ENCODE measurements at regions not wholly inside any gene's neighbourhood (a gene's known extent, or its start where the extent isn't known, plus 50 kb on each side); places are given as distances from the start of the nearest gene placed in this dataset.

DNA sequence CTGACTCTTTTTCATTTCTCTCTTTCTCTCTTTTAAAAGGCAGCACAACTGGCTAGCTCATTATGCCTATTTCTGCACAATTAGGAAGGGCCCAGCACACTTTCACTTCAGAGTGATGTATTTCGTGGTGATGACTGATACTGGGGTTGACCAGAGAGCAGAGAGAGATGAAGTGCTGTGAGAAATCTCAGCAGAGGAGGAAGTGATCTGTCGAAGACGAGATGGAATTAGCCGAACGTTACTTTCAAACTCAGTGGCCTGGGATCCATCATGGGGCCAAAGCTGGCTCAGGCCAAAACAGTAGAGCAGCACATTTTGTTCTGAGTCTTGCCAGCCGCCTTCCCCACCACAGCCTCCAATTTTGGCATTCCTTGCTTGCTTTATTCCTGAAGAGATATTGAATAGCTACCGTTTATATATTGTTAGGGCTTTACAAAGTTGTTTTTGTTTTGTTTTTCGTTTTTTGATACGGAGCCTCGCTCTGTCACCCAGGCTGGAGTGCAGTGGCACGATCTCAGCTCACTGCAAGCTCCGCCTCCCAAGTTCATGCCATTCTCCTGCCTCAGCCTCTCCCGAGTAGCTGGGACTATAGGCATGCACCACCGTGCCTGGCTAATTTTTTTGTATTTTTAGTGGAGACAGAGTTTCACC lies 213.2 kb upstream of the ECI2 start:
- Mint-ChIP-seq H3K4me1 (ENCODE audit: unreplicated experiment) (peaks cover 55% of the 10 kb centered on the region), H3K27me3 (ENCODE audit: unreplicated experiment) (no peaks in the 10 kb centered on the region), H3K36me3 (ENCODE audit: unreplicated experiment) (no peaks in the 10 kb centered on the region), H3K9me3 (ENCODE audit: unreplicated experiment) (no peaks in the 10 kb centered on the region), H3K4me3 (ENCODE audit: unreplicated experiment) (no peak overlapping the region), H3K27ac (ENCODE audit: unreplicated experiment) (no peak overlapping the region)
- DNase-seq (ENCODE audit: extremely low spot score, unreplicated experiment) = peak; percentile 46
- TF ChIP-seq CTCF (IDR thresholded peaks at IDR 0.05) = no peak

GRCh38 chr6:4347877-4348276 lies 212.5 kb upstream of the ECI2 start:
- no peak for TF ChIP-seq CTCF (IDR thresholded peaks at IDR 0.05)
- no peak overlapping the region for H3K4me3 Mint-ChIP-seq (ENCODE audit: unreplicated experiment)

GRCh38 chr6:4346659-4347333 lies 211.4 kb upstream of the ECI2 start:
- no peak overlapping the region for H3K4me3 Mint-ChIP-seq (ENCODE audit: unreplicated experiment)
- H3K27ac Mint-ChIP-seq (ENCODE audit: unreplicated experiment) = no peak overlapping the region
- peak; percentile 53 for DNase-seq (ENCODE audit: extremely low spot score, unreplicated experiment)
- peaks cover 4% of the 10 kb centered on the region for H3K9me3 Mint-ChIP-seq (ENCODE audit: unreplicated experiment)
- TF ChIP-seq CTCF (IDR thresholded peaks at IDR 0.05) = no peak
- H3K27me3 Mint-ChIP-seq (ENCODE audit: unreplicated experiment) = no peaks in the 10 kb centered on the region
- peaks cover 2% of the 10 kb centered on the region for H3K36me3 Mint-ChIP-seq (ENCODE audit: unreplicated experiment)
- H3K4me1 Mint-ChIP-seq (ENCODE audit: unreplicated experiment) = peaks cover 52% of the 10 kb centered on the region

More at GRCh38 chr6:4347877-4348276, 212.5 kb upstream of the ECI2 start:
- Mint-ChIP-seq H3K27ac (ENCODE audit: unreplicated experiment) (no peak overlapping the region), H3K36me3 (ENCODE audit: unreplicated experiment) (no peaks in the 10 kb centered on the region), H3K9me3 (ENCODE audit: unreplicated experiment) (peaks cover under 1% of the 10 kb centered on the region), H3K4me1 (ENCODE audit: unreplicated experiment) (peaks cover 57% of the 10 kb centered on the region), H3K27me3 (ENCODE audit: unreplicated experiment) (no peaks in the 10 kb centered on the region)
- peak; percentile 59 for DNase-seq (ENCODE audit: extremely low spot score, unreplicated experiment)

GRCh38 chr6:4345543-4345942 lies 210.2 kb upstream of the ECI2 start:
- H3K36me3 Mint-ChIP-seq (ENCODE audit: unreplicated experiment) = peaks cover 2% of the 10 kb centered on the region
- no peak overlapping the region for H3K4me3 Mint-ChIP-seq (ENCODE audit: unreplicated experiment)
- DNase-seq (ENCODE audit: extremely low spot score, unreplicated experiment) = peak; percentile 44
- TF ChIP-seq CTCF (IDR thresholded peaks at IDR 0.05) = no peak
- H3K4me1 Mint-ChIP-seq (ENCODE audit: unreplicated experiment) = peaks cover 49% of the 10 kb centered on the region
- peak overlapping the region; percentile 63 for H3K27ac Mint-ChIP-seq (ENCODE audit: unreplicated experiment)
- H3K27me3 Mint-ChIP-seq (ENCODE audit: unreplicated experiment) = no peaks in the 10 kb centered on the region
- H3K9me3 Mint-ChIP-seq (ENCODE audit: unreplicated experiment) = peaks cover 4% of the 10 kb centered on the region

GRCh38 chr6:4344317-4344899 lies 209.0 kb upstream of the ECI2 start:
- Mint-ChIP-seq H3K27ac (ENCODE audit: unreplicated experiment) (peak overlapping the region; percentile 75), H3K27me3 (ENCODE audit: unreplicated experiment) (no peaks in the 10 kb centered on the region), H3K36me3 (ENCODE audit: unreplicated experiment) (peaks cover 2% of the 10 kb centered on the region), H3K4me3 (ENCODE audit: unreplicated experiment) (no peak overlapping the region), H3K9me3 (ENCODE audit: unreplicated experiment) (peaks cover 4% of the 10 kb centered on the region), H3K4me1 (ENCODE audit: unreplicated experiment) (peaks cover 56% of the 10 kb centered on the region)
- TF ChIP-seq CTCF (IDR thresholded peaks at IDR 0.05) = no peak
- DNase-seq (ENCODE audit: extremely low spot score, unreplicated experiment) = peak; percentile 85
